Heart left ventricle (tissue), 16 donors: ENCODE measurements at regions not wholly inside any gene's neighbourhood (a gene's known extent, or its start where the extent isn't known, plus 50 kb on each side); places are given as distances from the start of the nearest gene placed in this dataset.

ENCODE experiments used
- ATAC-seq, 4 donors: fragments of 200-7000 bp; cut with Tn5 transposase; one replicate each; pipeline ENCODE4 v1.9.1; 2020 to 2022; ENCODE audit warnings: moderate library complexity in 4 of 4, mild to moderate bottlenecking in 3 of 4, moderate number of reproducible peaks in 1 of 4
- DNase-seq, 5 donors: peaks; one replicate each; pipeline ENCODE4 v3.0.0-alpha.2; 2020
- H3K27ac ChIP-seq, 12 donors: fragments of 200-600 bp; sonication (generic) in 4 of 12; one replicate each; pipeline versions ENCODE4 v1.5.0 to v1.8.0; 2016 to 2022; ENCODE audit warnings: mild to moderate bottlenecking in 2 of 12
- H3K27me3 ChIP-seq, 9 donors: fragments of 200-600 bp; sonication (generic) in 2 of 9; one replicate each; pipeline versions ENCODE4 v1.5.1 to v1.8.0; 2016 to 2022; ENCODE audit warnings: mild to moderate bottlenecking in 3 of 9
- H3K36me3 ChIP-seq, 9 donors: fragments of 200-600 bp; sonication (generic) in 2 of 9; one replicate each; pipeline versions ENCODE4 v1.5.0 to v1.8.0; 2018 to 2022; ENCODE audit warnings: mild to moderate bottlenecking in 2 of 9
- H3K4me1 ChIP-seq, 12 donors: fragments of 200-600 bp; sonication (generic) in 4 of 12; one replicate each; pipeline versions ENCODE4 v1.5.0 to v1.8.0; 2016 to 2022; ENCODE audit warnings: mild to moderate bottlenecking in 3 of 12
- H3K4me3 ChIP-seq, 12 donors: fragments of 200-600 bp; sonication (generic) in 4 of 12; one replicate each; pipeline versions ENCODE4 v1.5.0 to v1.8.0; 2017 to 2022; ENCODE audit warnings: mild to moderate bottlenecking in 9 of 12, moderate library complexity in 4 of 12
- H3K9me3 ChIP-seq, 12 donors: fragments of 200-600 bp; sonication (generic) in 4 of 12; one replicate each; pipeline versions ENCODE4 v1.5.0 to v1.8.0; 2016 to 2022; ENCODE audit warnings: mild to moderate bottlenecking in 1 of 12
- POLR2A ChIP-seq, 2 donors: fragments of 450-650 bp; IDR thresholded peaks; one replicate each; pipeline ENCODE4 v1.6.1; 2017; ENCODE audit warnings: antibody characterized with exemption in 2 of 2, mild to moderate bottlenecking in 2 of 2, moderate library complexity in 2 of 2
- WGBS, 4 donors: extraction: QIAGEN DNeasy Blood & Tissue Kit in 2 of 4; methylation state at CpG; one replicate each; pipeline versions ENCODE4 v1.1.5 to v1.1.7; 2013 to 2018; 5-methylcytosine and 5-hydroxymethylcytosine counted together
- intact Hi-C, 10 donors: fragments of 100-400 bp; cut with DNase I; formaldehyde crosslinking; loops; one replicate each; pipeline versions ENCODE4 v1.11.1 to v1.14.2; 2022
- TF ChIP-seq, protein P1 (sequence below), 12 donors: fragments of 200-600 bp; sonication (generic) in 4 of 12; IDR thresholded peaks; one replicate each; pipeline versions ENCODE4 v1.5.0 to v1.8.0; 2018 to 2022; ENCODE audit warnings: antibody characterized with exemption in 12 of 12, mild to moderate bottlenecking in 5 of 12
- donor health status: ischemic (EF 13 %, LVEDD 7.1; RV severe dilation, severe dysfunction).
- donor health status: healthy with polysubstance abuse.
- donor health status: DM: no; HTN: yes; CAD: no.
- donor health status: DM: no; HTN: no; CAD: no.
- donor health status: ischemic (EF 25% LVEDD 6.9; RV normal size, moderate dysfunction).
- donor health status: ischemic (EF 25% LVEDD 5.7; RV mildly dilated, moderate dysfunction).
- donor health status: healthy.
- donor health status: DM: yes; HTN: yes; CAD: no.
- donor health status: ischemic (EF 35%, LVEDD 5.7; RV mildly dilated, moderate dysfunction).
- donor health status: nonischemic (EF 11% LVEDD 7.7; RV severe dilation, severe dysfunction).
- donor health status: DM: yes; HTN: yes; CAD: no.
- donor health status: PGD.
- donor health status: ischemic (EF 29% LVEDD 5.4; RV normal size, mild dysfunction).
- donor health status: nonischemic (EF 23%, LVEDD 6.1; RV moderate dilation, normal function).

DNA sequence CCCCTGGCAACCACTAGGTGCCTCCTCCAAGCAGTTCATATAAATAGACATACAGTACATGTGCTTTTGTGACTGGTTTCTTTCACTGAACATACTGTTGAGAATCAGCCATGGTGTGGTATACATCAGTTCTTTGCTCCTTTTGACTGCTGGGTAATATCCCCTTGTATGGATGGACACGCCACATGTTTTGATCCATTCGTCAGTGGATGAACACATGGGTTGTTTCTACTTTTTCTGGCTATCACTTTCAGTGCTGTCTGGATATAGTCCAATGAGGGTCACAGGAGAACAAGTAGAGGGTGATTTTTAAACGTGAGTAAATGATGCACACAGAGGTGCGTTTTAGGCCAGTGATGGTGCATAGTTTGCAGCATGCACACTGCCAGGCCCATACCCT, 183.9 kb downstream of the FOXA2 start:
- Histone ChIP-seq H3K27me3 (peaks cover 0 to 34% (median 8%) of the 10 kb centered on the region in 9 donors), H3K36me3 (no peaks in the 10 kb centered on the region), H3K27ac (no peak overlapping the region), H3K4me1 (peaks cover 0 to 5% (median 0%) of the 10 kb centered on the region in 12 donors), H3K4me3 (no peak overlapping the region), H3K9me3 (no peaks in the 10 kb centered on the region)
- no peak for ATAC-seq
- DNase-seq = no peak
- intact Hi-C loops = no loop called here
- TF ChIP-seq, protein P1, sequence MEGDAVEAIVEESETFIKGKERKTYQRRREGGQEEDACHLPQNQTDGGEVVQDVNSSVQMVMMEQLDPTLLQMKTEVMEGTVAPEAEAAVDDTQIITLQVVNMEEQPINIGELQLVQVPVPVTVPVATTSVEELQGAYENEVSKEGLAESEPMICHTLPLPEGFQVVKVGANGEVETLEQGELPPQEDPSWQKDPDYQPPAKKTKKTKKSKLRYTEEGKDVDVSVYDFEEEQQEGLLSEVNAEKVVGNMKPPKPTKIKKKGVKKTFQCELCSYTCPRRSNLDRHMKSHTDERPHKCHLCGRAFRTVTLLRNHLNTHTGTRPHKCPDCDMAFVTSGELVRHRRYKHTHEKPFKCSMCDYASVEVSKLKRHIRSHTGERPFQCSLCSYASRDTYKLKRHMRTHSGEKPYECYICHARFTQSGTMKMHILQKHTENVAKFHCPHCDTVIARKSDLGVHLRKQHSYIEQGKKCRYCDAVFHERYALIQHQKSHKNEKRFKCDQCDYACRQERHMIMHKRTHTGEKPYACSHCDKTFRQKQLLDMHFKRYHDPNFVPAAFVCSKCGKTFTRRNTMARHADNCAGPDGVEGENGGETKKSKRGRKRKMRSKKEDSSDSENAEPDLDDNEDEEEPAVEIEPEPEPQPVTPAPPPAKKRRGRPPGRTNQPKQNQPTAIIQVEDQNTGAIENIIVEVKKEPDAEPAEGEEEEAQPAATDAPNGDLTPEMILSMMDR (IDR thresholded peaks at IDR 0.05) = no peak
- TF ChIP-seq POLR2A (IDR thresholded peaks at IDR 0.05) = no peak
- WGBS, 4 donors = 75 to 88% (median 81%) methylated on average over 4 of the region's 4 CpGs

- Histone ChIP-seq H3K4me1 (no peaks in the 10 kb centered on the region), H3K27me3 (peaks cover 0 to 44% (median 0%) of the 10 kb centered on the region in 9 donors), H3K9me3 (no peaks in the 10 kb centered on the region), H3K36me3 (no peaks in the 10 kb centered on the region), H3K4me3 (no peak overlapping the region), H3K27ac (no peak overlapping the region)
- no peak for TF ChIP-seq POLR2A (IDR thresholded peaks at IDR 0.05)
- TF ChIP-seq, protein P1 (IDR thresholded peaks at IDR 0.05) = no peak
- intact Hi-C loops = no loop called here
- 51 to 75% (median 62%) methylated on average over 1 of the region's 1 CpG for WGBS, 4 donors
- ATAC-seq (no peak), DNase-seq (no peak)
These were observed 189.8 kb downstream of the FOXA2 start for GRCh38 chr20:22394583-22394982.

DNA sequence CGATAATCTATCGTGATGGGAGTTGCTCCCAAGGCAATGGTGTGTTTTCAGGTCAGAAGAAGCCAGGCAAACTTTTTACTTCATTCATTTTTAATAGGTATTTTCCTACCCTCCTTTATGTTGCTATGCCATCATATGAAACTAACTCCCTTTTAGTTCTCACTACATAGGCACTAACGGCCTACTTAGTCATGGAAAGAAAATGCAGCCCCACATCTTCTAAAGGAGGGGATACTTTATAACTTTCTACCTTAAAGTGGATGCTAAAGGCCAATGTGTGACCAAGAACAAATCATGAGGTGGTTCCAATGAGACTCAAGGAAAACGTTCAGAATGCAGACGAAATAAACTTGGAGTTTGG, 193.8 kb downstream of the FOXA2 start:
- 71 to 80% (median 76%) methylated on average over 5 of the region's 5 CpGs for WGBS, 4 donors
- Histone ChIP-seq H3K36me3 (no peaks in the 10 kb centered on the region), H3K27me3 (peaks cover 0 to 55% (median 0%) of the 10 kb centered on the region in 9 donors), H3K4me1 (no peaks in the 10 kb centered on the region), H3K4me3 (no peak overlapping the region), H3K9me3 (no peaks in the 10 kb centered on the region), H3K27ac (no peak overlapping the region)
- DNase-seq (no peak), ATAC-seq (no peak)
- intact Hi-C loops = no loop called here
- TF ChIP-seq, protein P1 (IDR thresholded peaks at IDR 0.05) = no peak
- no peak for TF ChIP-seq POLR2A (IDR thresholded peaks at IDR 0.05)

DNA sequence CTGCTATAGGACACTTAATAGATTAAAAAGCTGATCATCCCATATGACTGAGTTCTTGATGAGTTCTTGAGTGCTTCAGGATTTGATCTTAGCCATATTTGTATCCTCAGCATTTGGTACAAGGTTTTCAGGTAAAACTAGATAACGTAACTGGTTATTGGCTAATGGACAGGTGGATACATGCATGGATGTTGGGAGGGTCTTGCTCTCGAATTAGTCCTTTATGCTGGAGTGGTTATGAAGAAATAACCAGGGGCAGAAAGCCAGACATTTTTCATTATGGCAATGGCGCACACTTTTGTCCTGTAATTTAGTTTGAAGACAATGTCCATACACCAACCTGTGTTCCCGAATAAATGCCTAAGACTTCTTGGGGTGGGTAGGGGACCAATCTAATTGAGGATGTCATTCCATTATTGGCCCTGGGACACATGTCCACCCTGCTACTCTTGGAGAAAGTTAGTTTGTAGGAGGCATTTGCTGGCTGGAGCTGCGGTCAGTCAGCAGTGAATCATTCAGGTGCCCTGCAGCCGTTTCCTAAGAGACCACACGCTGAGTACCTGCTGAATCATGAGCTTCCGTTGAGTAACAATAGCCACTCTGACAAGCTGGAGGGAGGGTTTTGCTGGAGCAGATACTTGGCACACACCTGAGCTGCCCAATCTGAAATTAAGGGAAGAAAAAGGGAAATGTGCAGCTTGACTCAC, 194.4 kb downstream of the FOXA2 start:
- no peaks in the 10 kb centered on the region for H3K4me1 ChIP-seq
- H3K27me3 ChIP-seq = peaks cover 0 to 50% (median 0%) of the 10 kb centered on the region in 9 donors
- no peak overlapping the region for H3K27ac ChIP-seq
- H3K9me3 ChIP-seq = no peaks in the 10 kb centered on the region
- 58 to 71% (median 62%) methylated on average over 8 of the region's 8 CpGs for WGBS, 4 donors
- DNase-seq = no peak
- intact Hi-C loops = loop anchor here in 1 of 10 donors (10.0 kb wide), 1 partner anchor 55 kb away; no protein-coding TSS in a partner anchor
- H3K36me3 ChIP-seq = no peaks in the 10 kb centered on the region
- no peak for TF ChIP-seq POLR2A (IDR thresholded peaks at IDR 0.05)
- TF ChIP-seq, protein P1 (IDR thresholded peaks at IDR 0.05) = no peak
- no peak for ATAC-seq
- no peak overlapping the region for H3K4me3 ChIP-seq
